Naive thymus-derived CD8-positive, alpha-beta T cell (primary cell): ENCODE measurements at regions not wholly inside any gene's neighbourhood (a gene's known extent, or its start where the extent isn't known, plus 50 kb on each side); places are given as distances from the start of the nearest gene placed in this dataset.

Source experiments
- ATAC-seq, 2 donors: fragments of 150-1000 bp; cut with Tn5 transposase in 1 of 2; sonication (Bioruptor Pico), chemical (Tn5 transposase) in 1 of 2; 1 replicate in 1 of 2; 2 replicates in 1 of 2; pipeline ENCODE4 v1.10.0; 2021; ENCODE audit warnings: mild to moderate bottlenecking in 2 of 2, moderate library complexity in 2 of 2
- POLR2A ChIA-PET: fragments of 350-600 bp; sonication (Branson Sonifier 250); formaldehyde crosslinking; loops from one replicate; lab custom pipeline; 2021; ENCODE audit warnings: antibody characterized with exemption; lab: Charles Lee
- DNase-seq, 10 donors: peaks; one replicate each; pipeline versions ENCODE4 v3.0.0 to v3.0.0-alpha.2; 2020 to 2022
- H3K27ac Mint-ChIP-seq, 10 donors: one replicate each; pipeline ENCODE4 v1.8.0; 2020 to 2022; ENCODE audit warnings: mild to moderate bottlenecking in 10 of 10, mixed read lengths in 10 of 10, moderate library complexity in 4 of 10, inconsistent platforms in 1 of 10
- H3K27me3 Mint-ChIP-seq, 5 donors: one replicate each; pipeline ENCODE4 v1.8.0; 2021 to 2022; ENCODE audit warnings: mixed read lengths in 5 of 5
- H3K36me3 Mint-ChIP-seq, 3 donors: one replicate each; pipeline ENCODE4 v1.8.0; 2020 to 2022; ENCODE audit warnings: mixed read lengths in 3 of 3, mild to moderate bottlenecking in 2 of 3, inconsistent platforms in 1 of 3
- H3K4me1 Mint-ChIP-seq, 4 donors: one replicate each; pipeline ENCODE4 v1.8.0; 2021 to 2022; ENCODE audit warnings: mixed read lengths in 4 of 4
- H3K4me3 Mint-ChIP-seq, 10 donors: one replicate each; pipeline ENCODE4 v1.8.0; 2020 to 2022; ENCODE audit warnings: mild to moderate bottlenecking in 10 of 10, mixed read lengths in 10 of 10, moderate library complexity in 6 of 10, inconsistent platforms in 1 of 10
- H3K9me3 Mint-ChIP-seq, 9 donors: one replicate each; pipeline ENCODE4 v1.8.0; 2020 to 2022; ENCODE audit warnings: mixed read lengths in 9 of 9, mild to moderate bottlenecking in 3 of 9, inconsistent platforms in 1 of 9, moderate library complexity in 1 of 9

DNA sequence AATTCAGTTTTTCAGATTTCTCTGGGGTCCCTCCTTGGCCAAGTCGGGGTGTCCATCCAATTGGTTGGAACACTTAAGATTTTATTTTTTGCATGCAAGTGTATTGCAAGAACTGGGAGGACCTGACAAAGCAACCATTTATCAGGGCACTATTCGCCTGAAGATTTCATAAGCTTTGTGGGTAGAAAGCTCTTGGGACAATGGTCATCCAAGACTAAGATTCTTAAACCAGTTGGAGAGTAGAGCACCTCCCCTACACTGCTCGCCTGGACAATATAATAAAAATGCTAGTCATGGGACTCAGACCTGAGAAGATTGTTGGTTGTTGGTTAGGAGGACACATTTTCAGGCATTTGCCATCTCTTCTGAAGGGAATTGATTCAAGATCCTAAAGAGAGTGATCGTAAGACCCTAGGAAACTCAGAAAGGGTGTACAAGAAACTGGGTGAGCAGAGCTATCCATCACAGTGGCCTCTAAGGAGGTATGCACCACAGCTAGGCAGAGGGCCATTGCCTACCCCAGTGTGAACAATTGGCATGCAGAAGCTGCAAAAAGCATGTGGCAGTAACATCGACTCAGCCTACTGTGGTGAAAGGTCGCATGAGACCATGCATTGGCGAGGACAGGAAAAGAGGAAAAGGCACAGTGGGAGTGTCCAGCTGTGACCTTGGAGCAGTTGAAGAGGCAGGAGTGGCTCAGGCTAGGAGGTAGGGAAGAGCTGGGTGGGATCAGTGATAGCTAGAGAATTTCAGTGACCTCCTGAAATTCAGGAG lies 1235.3 kb upstream of the AUTS2 start:
- no peak for ATAC-seq
- peaks cover 0 to 8% (median 0%) of the 10 kb centered on the region in 3 donors for H3K36me3 Mint-ChIP-seq
- no peaks in the 10 kb centered on the region for H3K4me1 Mint-ChIP-seq
- H3K27ac Mint-ChIP-seq, result no peak overlapping the region
- no peak for DNase-seq
- no peaks in the 10 kb centered on the region for H3K27me3 Mint-ChIP-seq
- no peak overlapping the region for H3K4me3 Mint-ChIP-seq
- POLR2A ChIA-PET, result no interaction called here
- H3K9me3 Mint-ChIP-seq, result peaks cover 0 to 39% (median 16%) of the 10 kb centered on the region in 9 donors

DNA sequence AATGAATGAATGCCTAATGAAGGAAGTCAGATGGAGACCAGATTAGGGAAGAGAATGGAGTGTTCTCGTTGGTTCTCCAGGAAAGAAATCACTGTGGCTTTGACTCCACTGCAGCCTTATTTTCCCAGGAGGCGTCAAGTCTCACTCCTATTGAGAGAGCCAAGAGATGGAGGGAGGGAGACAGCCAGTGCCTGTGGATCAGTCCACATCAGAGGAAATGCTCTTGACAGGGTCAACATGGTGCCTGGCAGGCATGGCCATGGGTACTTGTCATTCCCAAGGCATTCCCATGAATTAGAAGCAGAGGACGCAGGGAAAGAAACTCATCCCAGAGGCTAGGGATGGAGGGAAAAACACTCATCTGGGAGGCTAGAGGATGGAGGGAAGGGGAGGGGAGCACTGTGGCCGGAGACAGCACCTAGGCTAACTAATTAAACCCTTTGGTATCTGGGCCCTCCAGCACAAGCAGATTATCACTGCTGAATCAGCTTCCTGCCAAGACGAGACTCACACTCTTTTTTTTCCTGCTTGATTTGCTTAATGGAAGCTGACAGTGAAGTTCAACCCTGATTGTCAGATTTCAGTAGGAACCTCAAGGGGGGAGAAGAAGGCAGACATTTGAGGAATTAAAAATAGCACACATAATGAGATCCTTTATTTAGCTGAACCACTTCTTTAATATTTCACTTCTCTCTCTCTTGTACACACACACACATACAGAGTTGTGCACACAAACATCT lies 1233.2 kb upstream of the AUTS2 start:
- POLR2A ChIA-PET, result no interaction called here
- Mint-ChIP-seq H3K27ac (no peak overlapping the region), H3K4me3 (no peak overlapping the region), H3K9me3 (peaks cover 0 to 37% (median 17%) of the 10 kb centered on the region in 9 donors), H3K4me1 (no peaks in the 10 kb centered on the region), H3K27me3 (peaks cover 0 to 5% (median 0%) of the 10 kb centered on the region in 5 donors), H3K36me3 (peaks cover 0 to 16% (median 3%) of the 10 kb centered on the region in 3 donors)
- DNase-seq, result no peak
- ATAC-seq, result no peak

DNA sequence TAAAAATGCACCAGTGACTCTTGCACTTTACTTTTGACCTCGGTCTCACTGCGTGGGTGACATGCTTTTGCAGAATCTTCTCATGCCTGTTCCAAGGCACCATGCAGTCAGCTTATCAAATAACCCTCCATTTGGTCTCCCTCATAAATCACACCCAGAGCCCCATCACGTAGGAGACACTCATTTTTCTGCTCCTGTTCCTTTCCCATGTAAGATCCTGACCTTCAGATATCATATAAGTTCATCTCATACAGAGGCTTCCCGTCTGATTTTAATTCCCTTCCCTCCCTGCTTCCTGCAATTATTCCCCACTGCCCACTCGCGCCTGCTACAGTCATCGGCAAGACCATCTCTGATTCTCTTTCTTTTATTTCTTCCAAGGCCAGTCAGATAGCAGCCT lies 1226.3 kb upstream of the AUTS2 start:
- Mint-ChIP-seq H3K4me3 (no peak overlapping the region), H3K36me3 (peaks cover 0 to 8% (median 3%) of the 10 kb centered on the region in 3 donors), H3K4me1 (no peaks in the 10 kb centered on the region), H3K9me3 (peaks cover 0 to 32% (median 11%) of the 10 kb centered on the region in 9 donors), H3K27ac (no peak overlapping the region), H3K27me3 (peaks cover 0 to 5% (median 0%) of the 10 kb centered on the region in 5 donors)
- no peak for ATAC-seq
- no peak for DNase-seq
- POLR2A ChIA-PET, result no interaction called here

DNA sequence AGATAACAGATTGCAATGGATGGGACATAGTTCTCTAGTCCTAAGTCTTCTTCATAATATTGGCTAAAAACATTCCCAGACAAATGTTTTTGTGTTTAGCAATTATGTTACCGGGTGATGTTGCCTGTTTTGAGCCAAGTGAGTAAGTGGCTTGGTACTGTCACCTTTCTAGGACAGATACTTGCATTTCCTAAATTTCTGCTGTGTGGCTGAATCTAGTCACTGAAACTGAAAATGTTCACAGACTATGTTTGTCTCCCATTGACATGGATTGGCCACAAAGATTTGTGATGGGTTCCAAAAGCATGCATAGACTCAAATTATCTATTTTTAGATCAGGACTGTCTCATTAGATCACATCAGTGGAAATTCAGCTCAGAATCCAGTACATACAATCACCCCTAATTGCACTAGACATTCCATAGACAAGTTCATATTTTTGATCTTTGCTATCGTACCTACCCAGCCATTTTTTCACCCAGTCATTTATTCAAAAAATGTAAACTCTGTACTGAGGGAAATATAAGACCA lies 1222.1 kb upstream of the AUTS2 start:
- ATAC-seq (no peak), DNase-seq (no peak)
- POLR2A ChIA-PET, result no interaction called here
- Mint-ChIP-seq H3K4me3 (no peak overlapping the region), H3K27me3 (no peaks in the 10 kb centered on the region), H3K36me3 (peaks cover 0 to 8% (median 0%) of the 10 kb centered on the region in 3 donors), H3K4me1 (no peaks in the 10 kb centered on the region), H3K27ac (no peak overlapping the region), H3K9me3 (peaks cover 0 to 35% (median 10%) of the 10 kb centered on the region in 9 donors)

DNA sequence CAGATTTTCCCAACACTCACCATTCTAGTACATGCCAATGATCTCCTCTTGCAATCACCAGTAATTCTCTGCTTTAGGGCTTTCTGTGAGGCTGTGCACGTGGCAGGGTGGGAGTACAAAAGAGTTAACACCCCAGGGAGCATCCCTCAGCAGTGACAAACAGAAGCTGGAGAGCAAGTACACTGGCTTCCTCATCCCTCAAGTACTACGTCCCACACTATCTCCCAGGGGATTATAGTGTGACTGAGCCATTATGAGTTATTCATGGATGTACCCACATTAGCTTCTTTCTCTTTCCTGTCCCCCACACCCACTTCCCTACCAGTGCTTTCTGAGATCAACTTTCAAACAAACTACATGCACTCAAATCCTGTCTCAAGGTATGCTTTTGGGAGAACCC lies 1216.5 kb upstream of the AUTS2 start:
- POLR2A ChIA-PET, result no interaction called here
- ATAC-seq (no peak), DNase-seq (no peak)
- Mint-ChIP-seq H3K27ac (no peak overlapping the region), H3K9me3 (peaks cover 5 to 54% (median 24%) of the 10 kb centered on the region in 9 donors), H3K4me3 (no peak overlapping the region), H3K36me3 (peaks cover 0 to 25% (median 0%) of the 10 kb centered on the region in 3 donors), H3K4me1 (no peaks in the 10 kb centered on the region), H3K27me3 (no peaks in the 10 kb centered on the region)

DNA sequence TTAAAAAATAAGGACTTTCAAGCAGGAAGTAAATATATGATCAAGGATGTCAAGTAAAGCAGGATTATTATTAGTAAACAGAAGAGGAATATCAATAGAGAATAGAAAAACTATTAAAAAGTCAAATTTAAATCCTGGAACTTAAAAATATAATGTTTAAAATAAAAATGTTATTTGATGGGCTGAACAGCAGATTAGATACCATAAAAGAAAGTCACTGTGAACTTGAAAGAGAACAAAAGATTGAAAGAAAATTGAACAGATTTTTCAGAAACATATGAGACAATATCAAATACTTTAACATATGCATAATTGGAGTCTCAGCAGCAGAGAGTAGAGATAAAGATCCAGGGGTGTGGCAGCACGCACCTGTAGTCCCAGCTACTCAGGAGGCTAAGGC lies 1213.7 kb upstream of the AUTS2 start:
- POLR2A ChIA-PET, result no interaction called here
- H3K4me1 Mint-ChIP-seq, result no peaks in the 10 kb centered on the region
- peaks cover 2 to 47% (median 24%) of the 10 kb centered on the region in 9 donors for H3K9me3 Mint-ChIP-seq
- no peak overlapping the region for H3K4me3 Mint-ChIP-seq
- ATAC-seq (no peak), DNase-seq (no peak)
- H3K36me3 Mint-ChIP-seq, result peaks cover 0 to 25% (median 0%) of the 10 kb centered on the region in 3 donors
- H3K27ac Mint-ChIP-seq, result no peak overlapping the region
- H3K27me3 Mint-ChIP-seq, result no peaks in the 10 kb centered on the region

DNA sequence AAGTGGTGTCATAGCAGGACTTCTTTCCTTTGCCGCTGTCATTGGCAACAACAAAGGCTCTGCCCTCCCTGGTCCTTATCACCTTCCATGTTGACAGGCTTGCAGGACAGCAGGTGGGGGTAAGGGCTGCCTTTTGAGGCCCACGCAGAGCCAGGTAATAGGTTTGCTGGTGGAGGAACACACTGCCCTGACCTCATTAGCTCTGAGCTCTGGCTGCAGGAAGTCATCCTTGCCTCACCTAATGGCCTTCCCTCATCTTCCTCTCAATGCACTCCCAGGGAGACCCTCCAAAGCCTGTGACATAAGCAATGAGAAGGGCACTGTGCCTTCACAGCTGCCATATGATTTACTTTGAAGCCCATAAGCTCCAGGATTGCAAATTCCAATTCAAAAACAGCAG lies 1205.2 kb upstream of the AUTS2 start:
- Mint-ChIP-seq H3K36me3 (no peaks in the 10 kb centered on the region), H3K27ac (no peak overlapping the region), H3K4me1 (no peaks in the 10 kb centered on the region), H3K27me3 (no peaks in the 10 kb centered on the region), H3K4me3 (no peak overlapping the region), H3K9me3 (peaks cover 4 to 45% (median 11%) of the 10 kb centered on the region in 9 donors)
- ATAC-seq, result no peak
- POLR2A ChIA-PET, result no interaction called here
- no peak for DNase-seq

DNA sequence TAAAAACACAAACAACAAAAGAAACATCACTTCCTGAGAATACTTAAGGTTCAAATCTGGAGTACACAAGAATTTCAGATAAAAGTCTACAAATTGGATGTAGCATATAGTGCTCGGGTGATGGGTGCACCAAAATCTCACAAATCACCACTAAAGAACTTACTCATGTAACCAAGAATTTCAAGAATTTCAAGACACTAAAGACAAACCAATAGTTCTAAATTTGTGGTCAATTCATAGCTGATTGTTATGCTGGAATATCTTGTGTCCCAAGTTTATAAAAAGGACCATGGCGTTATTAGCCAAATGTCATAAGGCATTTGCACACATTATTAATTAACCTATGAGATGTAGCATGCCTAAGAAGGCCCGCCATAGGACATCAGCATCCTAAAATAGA lies 1204.1 kb upstream of the AUTS2 start:
- POLR2A ChIA-PET, result no interaction called here
- DNase-seq (no peak), ATAC-seq (no peak)
- no peaks in the 10 kb centered on the region for H3K27me3 Mint-ChIP-seq
- H3K4me1 Mint-ChIP-seq, result no peaks in the 10 kb centered on the region
- no peaks in the 10 kb centered on the region for H3K36me3 Mint-ChIP-seq
- H3K27ac Mint-ChIP-seq, result no peak overlapping the region
- no peak overlapping the region for H3K4me3 Mint-ChIP-seq
- H3K9me3 Mint-ChIP-seq, result peaks cover 3 to 37% (median 6%) of the 10 kb centered on the region in 9 donors

DNA sequence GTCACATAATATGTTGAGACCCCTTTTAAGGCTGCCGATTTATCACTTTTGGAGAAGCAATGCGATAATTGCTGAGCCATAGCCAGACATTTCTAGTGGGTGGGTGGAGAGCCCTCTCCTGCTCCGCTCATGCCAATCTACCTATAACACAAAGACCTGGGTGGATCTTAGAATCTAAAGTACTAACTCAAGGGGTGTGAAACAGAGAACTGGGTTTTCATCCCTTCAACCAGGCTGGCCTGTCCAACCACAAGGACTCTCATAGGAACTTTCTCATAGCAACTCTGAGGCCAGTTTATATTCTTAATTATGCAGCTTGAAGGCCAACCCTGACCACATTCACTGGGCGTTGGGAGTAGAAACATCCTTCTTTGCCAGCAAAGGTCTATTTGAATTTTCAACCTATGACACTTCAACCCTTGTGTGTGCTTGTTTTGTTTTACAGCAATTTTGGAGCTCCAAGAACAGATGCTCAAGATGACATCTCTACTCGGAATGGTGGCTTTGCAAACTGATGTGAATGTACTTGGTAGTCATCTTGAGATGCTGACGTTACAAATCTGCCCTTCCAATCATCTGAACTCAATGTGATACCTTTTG lies 1198.2 kb upstream of the AUTS2 start:
- H3K9me3 Mint-ChIP-seq, result peaks cover 2 to 20% (median 10%) of the 10 kb centered on the region in 9 donors
- no peaks in the 10 kb centered on the region for H3K4me1 Mint-ChIP-seq
- no peak for ATAC-seq
- H3K4me3 Mint-ChIP-seq, result no peak overlapping the region
- no peak overlapping the region for H3K27ac Mint-ChIP-seq
- no peaks in the 10 kb centered on the region for H3K36me3 Mint-ChIP-seq
- no peaks in the 10 kb centered on the region for H3K27me3 Mint-ChIP-seq
- POLR2A ChIA-PET, result no interaction called here
- DNase-seq, result no peak

DNA sequence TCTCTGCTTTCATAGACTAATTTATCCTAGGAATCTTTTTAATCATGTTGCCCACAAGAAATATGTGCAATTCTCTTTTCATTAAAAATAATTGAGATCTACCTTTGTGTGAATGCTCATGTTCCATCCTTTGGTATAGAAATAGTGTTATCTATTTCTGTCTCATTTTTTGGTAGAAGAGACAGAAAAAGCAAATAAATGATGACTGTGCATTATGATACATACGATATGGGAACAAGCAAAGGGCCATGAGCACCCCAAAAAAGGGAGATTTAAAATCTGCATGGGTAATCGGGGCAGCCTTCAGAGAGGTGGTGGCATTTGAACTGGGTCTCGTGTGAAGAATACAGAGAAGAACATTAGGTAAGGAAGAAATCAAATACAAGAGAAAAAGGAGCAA lies 1197.5 kb upstream of the AUTS2 start:
- Mint-ChIP-seq H3K27ac (no peak overlapping the region), H3K27me3 (no peaks in the 10 kb centered on the region), H3K36me3 (no peaks in the 10 kb centered on the region), H3K9me3 (peaks cover 5 to 20% (median 10%) of the 10 kb centered on the region in 9 donors), H3K4me3 (no peak overlapping the region), H3K4me1 (no peaks in the 10 kb centered on the region)
- POLR2A ChIA-PET, result no interaction called here
- no peak for ATAC-seq
- no peak for DNase-seq

DNA sequence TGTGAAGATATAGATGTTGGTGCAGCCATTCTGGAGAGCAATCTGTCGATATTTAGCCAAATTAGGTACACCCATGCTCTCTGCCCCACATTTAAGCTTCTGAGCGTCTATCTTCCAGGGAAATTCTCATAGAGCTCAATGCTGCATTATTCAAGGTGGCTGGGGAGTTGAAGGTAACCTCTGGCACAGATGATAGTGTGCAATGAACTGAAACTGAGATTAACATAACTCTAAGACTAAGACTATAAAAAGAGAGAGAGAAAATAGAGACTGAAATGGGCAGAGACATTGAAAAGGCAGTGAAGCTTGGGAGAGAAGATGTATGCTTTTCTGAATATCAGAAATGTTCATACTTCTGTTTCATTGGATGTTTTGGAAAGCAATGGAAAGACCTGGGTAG lies 1197.0 kb upstream of the AUTS2 start:
- H3K27ac Mint-ChIP-seq, result no peak overlapping the region

DNA sequence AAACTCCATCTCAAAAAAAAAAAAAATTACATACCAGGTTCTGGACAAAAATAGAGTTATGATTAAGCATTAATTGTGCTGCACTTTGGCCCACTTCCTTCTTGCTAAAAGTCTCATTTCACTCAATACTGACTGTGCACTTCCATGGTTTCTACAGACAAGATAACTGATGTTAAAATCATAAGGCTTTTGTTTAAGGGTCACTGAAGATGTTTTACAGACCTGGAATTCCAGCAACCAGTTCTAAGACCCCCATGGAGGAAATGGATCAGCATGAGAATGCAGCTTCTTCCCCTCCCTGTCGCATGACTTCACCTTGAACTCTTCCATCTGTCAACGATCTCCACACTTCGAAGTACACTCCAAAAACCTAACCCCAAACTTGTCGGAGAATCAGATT lies 1191.8 kb upstream of the AUTS2 start:
- Mint-ChIP-seq H3K9me3 (peaks cover 0 to 21% (median 8%) of the 10 kb centered on the region in 9 donors), H3K4me1 (no peaks in the 10 kb centered on the region), H3K27me3 (no peaks in the 10 kb centered on the region), H3K27ac (no peak overlapping the region), H3K4me3 (no peak overlapping the region), H3K36me3 (no peaks in the 10 kb centered on the region)
- no peak for ATAC-seq
- POLR2A ChIA-PET, result no interaction called here
- no peak for DNase-seq

More for the DNA sequence above, 1197.0 kb upstream of the AUTS2 start:
- no peaks in the 10 kb centered on the region for H3K4me1 Mint-ChIP-seq
- H3K36me3 Mint-ChIP-seq, result no peaks in the 10 kb centered on the region
- H3K4me3 Mint-ChIP-seq, result no peak overlapping the region
- peaks cover 3 to 19% (median 10%) of the 10 kb centered on the region in 9 donors for H3K9me3 Mint-ChIP-seq
- no peaks in the 10 kb centered on the region for H3K27me3 Mint-ChIP-seq
- POLR2A ChIA-PET, result no interaction called here
- no peak for DNase-seq
- no peak for ATAC-seq

DNA sequence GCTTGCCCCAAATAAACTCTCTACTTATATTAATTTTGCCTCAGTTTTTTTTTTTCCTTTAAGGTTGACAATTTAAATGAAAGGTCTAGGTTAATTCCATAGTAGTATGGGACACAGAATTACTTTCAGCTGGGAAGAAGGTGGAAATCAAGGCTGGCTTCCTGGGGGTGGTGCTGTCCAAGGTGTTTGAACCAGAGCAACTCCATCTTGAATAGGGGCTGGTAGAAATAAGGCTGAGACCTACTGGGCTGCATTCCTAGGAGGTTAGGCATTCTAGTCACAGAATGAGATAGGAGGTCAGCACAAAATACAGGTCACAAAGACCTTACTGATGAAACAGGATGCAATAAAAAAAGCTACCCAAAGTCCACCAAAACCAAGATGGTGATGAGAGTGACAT lies 1190.8 kb upstream of the AUTS2 start:
- DNase-seq (no peak), ATAC-seq (no peak)
- peaks cover 0 to 4% (median 0%) of the 10 kb centered on the region in 3 donors for H3K36me3 Mint-ChIP-seq
- POLR2A ChIA-PET, result no interaction called here
- no peak overlapping the region for H3K4me3 Mint-ChIP-seq
- H3K27ac Mint-ChIP-seq, result no peak overlapping the region
- no peaks in the 10 kb centered on the region for H3K4me1 Mint-ChIP-seq
- H3K27me3 Mint-ChIP-seq, result no peaks in the 10 kb centered on the region
- peaks cover 0 to 21% (median 9%) of the 10 kb centered on the region in 9 donors for H3K9me3 Mint-ChIP-seq
